Omental fat pad (tissue), 3 donors: ENCODE measurements at regions not wholly inside any gene's neighbourhood (a gene's known extent, or its start where the extent isn't known, plus 50 kb on each side); places are given as distances from the start of the nearest gene placed in this dataset.
"Not testable (repeated sequence)": the region's sequence is repeated elsewhere in the genome, so short reads cannot be mapped to it uniquely, and the experiment has no call there.

ENCODE experiments used
- ATAC-seq: fragments of 150-250 bp; one replicate; pipeline ENCODE4 v1.9.1; 2016; ENCODE audit warnings: mild to moderate bottlenecking, moderate library complexity; ENCODE audit not compliant: low FRiP score
- DNase-seq: peaks from one replicate; pipeline ENCODE4 v3.0.0-alpha.2; 2019; ENCODE audit warnings: low spot score
- TF ChIP-seq, protein P1 (sequence below), 3 donors: fragments of 450-650 bp; IDR thresholded peaks; one replicate each; pipeline ENCODE4 v1.5.1; 2016 to 2017; ENCODE audit warnings: antibody characterized with exemption in 3 of 3, mild to moderate bottlenecking in 3 of 3, moderate library complexity in 2 of 3

DNA sequence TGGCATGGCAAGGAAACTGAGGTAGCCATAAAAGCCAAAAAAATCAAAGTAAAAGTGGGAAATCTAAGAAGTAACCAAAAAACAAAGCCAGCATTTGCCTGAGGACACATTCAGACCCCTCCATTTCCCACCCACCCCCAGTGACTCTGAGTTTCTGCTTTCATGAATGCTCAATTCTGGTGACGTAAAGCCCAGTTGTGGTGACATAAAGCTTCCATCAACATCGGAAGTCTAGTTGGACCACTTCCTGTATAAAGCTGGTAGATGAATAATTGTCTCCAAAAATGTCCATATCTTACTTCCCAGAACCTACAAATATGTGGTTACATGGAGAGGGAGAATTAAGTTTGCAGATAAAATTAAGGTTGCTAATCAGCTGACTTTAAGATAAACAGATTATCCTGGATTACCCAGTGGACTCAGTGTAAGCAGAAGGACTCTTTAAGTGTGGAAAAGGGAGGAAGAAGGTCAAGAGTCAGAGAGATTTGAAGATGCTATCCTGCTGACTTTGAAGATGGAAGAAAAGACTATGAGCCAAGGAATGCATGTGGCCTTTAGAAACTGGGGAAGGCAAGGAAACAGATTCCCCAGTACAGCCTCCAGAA, 62.0 kb upstream of the ST3GAL6 start:
- no peak for DNase-seq
- TF ChIP-seq, protein P1, sequence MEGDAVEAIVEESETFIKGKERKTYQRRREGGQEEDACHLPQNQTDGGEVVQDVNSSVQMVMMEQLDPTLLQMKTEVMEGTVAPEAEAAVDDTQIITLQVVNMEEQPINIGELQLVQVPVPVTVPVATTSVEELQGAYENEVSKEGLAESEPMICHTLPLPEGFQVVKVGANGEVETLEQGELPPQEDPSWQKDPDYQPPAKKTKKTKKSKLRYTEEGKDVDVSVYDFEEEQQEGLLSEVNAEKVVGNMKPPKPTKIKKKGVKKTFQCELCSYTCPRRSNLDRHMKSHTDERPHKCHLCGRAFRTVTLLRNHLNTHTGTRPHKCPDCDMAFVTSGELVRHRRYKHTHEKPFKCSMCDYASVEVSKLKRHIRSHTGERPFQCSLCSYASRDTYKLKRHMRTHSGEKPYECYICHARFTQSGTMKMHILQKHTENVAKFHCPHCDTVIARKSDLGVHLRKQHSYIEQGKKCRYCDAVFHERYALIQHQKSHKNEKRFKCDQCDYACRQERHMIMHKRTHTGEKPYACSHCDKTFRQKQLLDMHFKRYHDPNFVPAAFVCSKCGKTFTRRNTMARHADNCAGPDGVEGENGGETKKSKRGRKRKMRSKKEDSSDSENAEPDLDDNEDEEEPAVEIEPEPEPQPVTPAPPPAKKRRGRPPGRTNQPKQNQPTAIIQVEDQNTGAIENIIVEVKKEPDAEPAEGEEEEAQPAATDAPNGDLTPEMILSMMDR (IDR thresholded peaks at IDR 0.05): no peak
- ATAC-seq: no peak

DNA sequence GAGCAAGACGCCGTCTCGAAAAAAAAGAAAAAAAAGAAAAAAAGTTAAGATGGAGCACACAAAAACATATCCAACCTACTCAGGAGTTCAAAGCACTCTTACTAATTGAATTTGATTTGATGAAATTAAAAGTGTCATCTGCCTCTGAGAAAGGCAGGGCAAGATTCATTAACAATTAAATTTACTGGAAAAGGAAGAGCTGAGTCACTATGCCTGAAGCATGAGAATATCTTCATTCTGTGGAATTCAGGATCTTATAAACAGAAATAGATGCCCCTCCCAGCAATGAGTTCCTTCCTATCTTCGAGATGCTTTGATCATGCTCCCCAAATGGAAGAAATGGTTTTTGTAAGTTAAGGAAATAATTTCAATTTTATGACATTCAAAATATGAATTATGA, 61.0 kb upstream of the ST3GAL6 start:
- TF ChIP-seq, protein P1 (IDR thresholded peaks at IDR 0.05): no peak
- no peak for ATAC-seq
- no peak for DNase-seq

DNA sequence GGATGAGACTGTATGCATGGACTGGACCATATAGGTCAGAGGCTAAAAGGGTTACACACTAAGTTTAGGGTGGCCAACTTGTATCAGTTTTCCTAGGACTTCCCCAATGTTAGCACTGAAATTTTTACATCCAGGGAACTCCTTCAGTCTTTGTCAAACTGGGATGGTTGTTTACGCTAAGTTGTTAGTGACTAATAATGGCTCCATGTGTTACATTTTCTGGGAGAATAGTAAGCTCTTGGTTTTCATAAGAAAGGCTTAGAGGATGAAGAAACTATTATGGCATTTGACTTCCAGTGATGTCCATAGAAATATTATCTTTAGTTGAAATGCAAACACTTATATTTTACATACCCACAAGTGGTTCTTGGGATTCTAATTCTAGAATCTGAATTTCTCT, 57.9 kb upstream of the ST3GAL6 start:
- TF ChIP-seq, protein P1 (IDR thresholded peaks at IDR 0.05): no peak
- DNase-seq (no peak), ATAC-seq (no peak)

DNA sequence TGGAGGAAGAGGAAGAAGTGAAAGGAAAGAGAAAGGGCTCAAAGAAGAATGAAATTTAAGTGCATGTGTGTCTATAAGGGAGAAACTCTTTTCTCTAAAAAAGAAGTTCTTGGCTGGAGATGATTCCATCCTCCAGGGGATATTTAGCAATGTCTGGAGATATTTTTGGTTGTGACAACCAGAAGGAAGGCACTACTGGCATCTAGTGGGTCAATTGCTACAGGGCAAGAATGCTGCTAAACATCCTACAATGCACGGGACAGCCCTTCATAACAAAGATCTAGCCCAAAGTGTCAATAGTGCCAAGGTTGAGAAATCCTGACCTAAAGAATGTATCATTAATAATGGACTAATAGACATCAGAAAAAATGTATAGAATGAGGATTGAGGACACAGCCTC, 57.4 kb upstream of the ST3GAL6 start:
- no peak for ATAC-seq
- DNase-seq: no peak
- TF ChIP-seq, protein P1 (IDR thresholded peaks at IDR 0.05): no peak

DNA sequence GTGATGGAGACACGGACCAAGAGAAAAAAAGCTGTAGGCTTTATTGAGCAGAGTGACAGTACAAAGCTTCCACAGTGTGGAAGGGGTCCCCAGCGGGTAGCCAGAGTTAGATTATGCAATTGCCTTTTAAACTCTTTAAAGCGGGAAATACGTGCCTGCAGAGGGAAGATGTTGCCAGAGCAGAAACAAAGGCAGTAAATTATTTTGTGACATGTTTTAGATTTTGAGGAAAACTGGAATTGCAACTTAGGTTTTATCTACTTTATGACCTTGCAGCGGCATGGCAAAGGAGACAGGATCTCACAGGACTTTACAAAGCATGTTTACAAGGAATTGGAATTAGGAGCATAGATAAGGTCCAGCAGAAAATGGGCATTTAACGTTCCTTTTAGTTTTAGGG, 54.5 kb upstream of the ST3GAL6 start:
- DNase-seq, ATAC-seq: not testable (repeated sequence)

DNA sequence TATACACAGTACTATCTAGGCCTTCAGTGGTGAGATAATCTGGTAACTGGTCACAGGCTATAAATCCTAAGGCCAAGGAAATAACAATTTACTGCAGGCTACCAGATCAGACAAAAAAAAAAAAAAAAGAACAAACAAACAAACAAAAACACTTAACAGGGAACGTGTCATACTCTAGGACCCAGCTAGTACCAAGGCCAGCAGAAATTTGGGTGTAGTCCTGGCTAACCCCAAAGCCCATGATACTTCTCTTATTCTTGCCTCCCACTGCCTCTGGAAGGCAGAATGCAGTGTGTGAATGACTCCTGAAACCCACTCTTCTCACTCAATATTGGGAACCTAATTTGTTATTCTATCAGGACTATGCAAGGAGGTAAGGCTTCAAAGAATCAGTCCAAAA, 53.7 kb upstream of the ST3GAL6 start:
- ATAC-seq (no peak), DNase-seq (no peak)
- TF ChIP-seq, protein P1 (IDR thresholded peaks at IDR 0.05): no peak

DNA sequence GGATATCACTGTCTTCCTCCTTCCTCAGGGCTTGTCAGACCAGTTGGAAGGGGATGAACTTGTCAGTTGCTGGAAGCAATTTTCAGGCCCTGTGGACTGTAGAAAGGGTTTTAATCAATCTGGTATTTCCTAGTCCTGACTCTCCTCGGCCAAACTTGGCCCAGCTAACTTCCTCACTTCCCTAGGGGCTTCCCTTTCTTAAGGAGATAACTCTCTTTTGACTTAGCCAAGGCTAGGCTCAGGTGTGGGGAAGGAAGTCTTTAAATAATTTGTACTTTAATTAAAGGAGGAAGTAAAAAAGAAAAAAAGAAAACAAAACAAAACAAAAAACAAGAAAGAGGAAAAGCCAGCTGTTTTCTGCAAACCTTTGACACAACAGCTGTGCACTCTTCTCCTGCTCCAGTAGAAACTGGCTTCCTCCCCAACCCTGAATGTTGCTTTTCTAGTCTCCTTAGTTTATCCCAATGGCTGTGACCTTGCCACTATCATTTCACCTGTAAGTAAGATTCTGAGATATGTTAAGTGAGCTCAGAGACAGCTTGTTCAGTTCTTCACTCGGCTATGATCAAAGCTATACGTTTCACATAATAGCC, 53.0 kb upstream of the ST3GAL6 start:
- DNase-seq: no peak
- TF ChIP-seq, protein P1 (IDR thresholded peaks at IDR 0.05): no peak
- ATAC-seq: peak; percentile 32
